ENCODE measurements at regions not wholly inside any gene's neighbourhood (a gene's known extent, or its start where the extent isn't known, plus 50 kb on each side); places are given as distances from the start of the nearest gene placed in this dataset.

GRCh38 chrX:68989456-68989855, 160.6 kb downstream of the EFNB1 start:
- Histone ChIP-seq H3K36me3 (ENCODE audit: control insufficient read depth, insufficient read depth, low read length) (no peaks in the 10 kb centered on the region), H3K23ac (ENCODE audit: low read depth, low read length) (peak overlapping the region; percentile 34; the same call in 1 of the 2 replicates), H3K79me1 (ENCODE audit: low read depth in 1 of 2, low read length in 2 of 2) (no peaks in the 10 kb centered on the region), H3K9me3 (ENCODE audit: control insufficient read depth, insufficient read depth, low read length) (no peaks in the 10 kb centered on the region; the same call in 1 of the 2 replicates), H2BK120ac (ENCODE audit: low read depth, low read length) (peak overlapping the region; percentile 80), H3K56ac (ENCODE audit: extremely low read depth, insufficient read depth, low read length) (no peak overlapping the region), H2AK9ac (replicated peaks; ENCODE audit: low read depth, low read length, poor library complexity) (peak overlapping the region; percentile 76), H2BK20ac (ENCODE audit: low read depth, low read length) (peak overlapping the region; percentile 83), H2BK15ac (ENCODE audit: low read depth, low read length) (no peak overlapping the region), H4K8ac (ENCODE audit: low read depth in 2 of 2, low read length in 2 of 2) (peak overlapping the region in 1 of 2 experiments; percentile 60; a peak in 2 of 4 replicates), H2BK5ac (ENCODE audit: low read depth, low read length, poor library complexity, severe bottlenecking) (peak overlapping the region; percentile 49), H3K14ac (replicated peaks; ENCODE audit: low read depth, low read length) (no peak overlapping the region), H3K4me3 (ENCODE audit: insufficient read depth, low read depth, low read length) (no peak overlapping the region), H3K4me2 (ENCODE audit: low read depth, low read length) (no peak overlapping the region), H4K5ac (ENCODE audit: low read depth, low read length) (peak overlapping the region; percentile 28), H4K20me1 (ENCODE audit: insufficient read depth, low read length) (no peaks in the 10 kb centered on the region), H3K27me3 (ENCODE audit: control insufficient read depth, insufficient read depth, low read length) (peaks cover 8% of the 10 kb centered on the region; the same call in 1 of the 2 replicates), H2AFZ (replicated peaks; ENCODE audit: low read length, poor library complexity) (peak overlapping the region; percentile 72), H3K18ac (ENCODE audit: low read depth, low read length) (peak overlapping the region; percentile 39; the same call in 1 of the 2 replicates), H3K4me1 (ENCODE audit: control insufficient read depth, insufficient read depth, low read length) (peaks cover 10% of the 10 kb centered on the region), H2AK5ac (ENCODE audit: low read depth, low read length) (peak overlapping the region; percentile 35; the same call in 1 of the 2 replicates), H3K9me1 (ENCODE audit: insufficient read depth, low read length) (0 out of 2 replicates have a peak, but pooled peaks cover 6% of the 10 kb centered on the region), H4K91ac (ENCODE audit: insufficient read depth, low read depth, low read length) (peak overlapping the region; percentile 49; the same call in 1 of the 2 replicates), H3K27ac (ENCODE audit: insufficient read depth, low read length) (peak overlapping the region; percentile 39; the same call in 1 of the 2 replicates), H3K4ac (ENCODE audit: low read depth, low read length) (peak overlapping the region; percentile 73), H3K9ac (ENCODE audit: low read depth, low read length) (no peak overlapping the region)
- in situ Hi-C loops (cut with MboI; ENCODE audit: low sequenced_read_pairs) (no loop called here), intact Hi-C loops (cut with micrococcal nuclease) (no loop called here), dilution Hi-C loops (cut with HindIII; ENCODE audit: low sequenced_read_pairs, unreplicated experiment) (no loop called here)
- CTCF ChIA-PET = no interaction called here
- BruUV-seq (replicated peaks) = no TSS peak
- ATAC-seq (ENCODE audit: low read depth) (peak; percentile 30; the same call in 1 of the 2 replicates), DNase-seq (no peak)
- no CpG with 5 or more reads among the region's 1 CpG for WGBS, 2 experiments (ENCODE audit: extremely low coverage in 2 of 2, insufficient read length in 1 of 2)
- TF ChIP-seq CEBPB (IDR thresholded peaks at IDR 0.05; ENCODE audit: low read depth, low read length) (no peak), CHD1 (IDR thresholded peaks at IDR 0.05; ENCODE audit: low read depth, low read length) (no peak), MXI1 (IDR thresholded peaks at IDR 0.05; ENCODE audit: borderline replicate concordance, low read depth, low read length) (no peak), RFX5 (IDR thresholded peaks at IDR 0.05; ENCODE audit: low read depth, low read length) (no peak)
- POLR2A ChIA-PET (ENCODE audit: unreplicated experiment) = no interaction called here

All from IMR-90 (cell line).